ENCODE measurements at regions not wholly inside any gene's neighbourhood (a gene's known extent, or its start where the extent isn't known, plus 50 kb on each side); places are given as distances from the start of the nearest gene placed in this dataset.
"Not testable (repeated sequence)": the region's sequence is repeated elsewhere in the genome, so short reads cannot be mapped to it uniquely, and the experiment has no call there.

DNA sequence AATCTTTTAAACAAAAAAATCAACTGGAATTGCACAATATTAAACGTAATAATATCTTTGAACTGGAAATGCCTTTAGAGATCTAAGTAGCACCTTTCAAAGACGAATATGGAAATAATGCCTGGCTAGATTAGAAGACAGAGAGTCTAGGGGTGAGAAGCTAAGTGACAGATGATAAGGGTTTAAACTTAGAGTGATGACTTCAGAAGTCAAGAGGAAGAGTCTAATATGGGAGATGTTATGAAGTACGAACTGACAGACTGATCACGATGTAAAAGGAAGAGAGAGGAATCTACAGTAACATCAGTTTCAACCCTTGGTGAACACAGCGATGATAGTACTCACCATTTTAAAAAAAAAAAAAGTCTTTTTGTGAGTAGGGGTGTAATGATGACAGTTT lies 57.9 kb downstream of the HINT1 start:
- no peak for DNase-seq

DNA sequence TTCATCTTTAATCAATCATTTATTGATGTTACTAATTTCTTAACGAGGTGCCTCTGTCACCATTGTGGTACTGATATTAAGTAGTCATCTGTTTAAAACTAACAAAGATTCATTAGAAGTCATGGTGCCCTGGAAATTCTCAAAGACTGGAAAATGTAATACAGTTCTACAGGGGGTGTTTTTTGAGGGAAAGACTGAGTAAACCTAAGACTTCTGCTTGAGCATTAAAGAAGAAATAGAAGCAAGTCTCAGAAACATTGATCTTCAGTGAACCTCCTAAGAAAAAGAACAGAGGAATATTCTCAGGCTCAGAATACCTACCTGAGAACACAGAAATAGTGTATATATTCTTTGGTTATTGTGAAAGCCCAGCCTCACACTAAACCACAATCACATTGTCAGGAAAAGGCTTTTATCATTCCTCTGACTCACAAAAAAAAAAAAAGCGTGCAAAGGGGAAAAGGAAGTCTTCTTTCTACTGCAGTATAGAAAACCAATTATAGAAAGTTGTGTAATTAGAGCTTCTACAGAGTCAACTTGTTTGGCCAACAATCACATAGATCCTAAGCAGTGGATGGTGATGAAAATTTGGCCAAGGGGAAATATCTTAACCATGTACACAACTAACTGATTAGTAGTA lies 60.8 kb downstream of the HINT1 start:
- no peak for DNase-seq

DNA sequence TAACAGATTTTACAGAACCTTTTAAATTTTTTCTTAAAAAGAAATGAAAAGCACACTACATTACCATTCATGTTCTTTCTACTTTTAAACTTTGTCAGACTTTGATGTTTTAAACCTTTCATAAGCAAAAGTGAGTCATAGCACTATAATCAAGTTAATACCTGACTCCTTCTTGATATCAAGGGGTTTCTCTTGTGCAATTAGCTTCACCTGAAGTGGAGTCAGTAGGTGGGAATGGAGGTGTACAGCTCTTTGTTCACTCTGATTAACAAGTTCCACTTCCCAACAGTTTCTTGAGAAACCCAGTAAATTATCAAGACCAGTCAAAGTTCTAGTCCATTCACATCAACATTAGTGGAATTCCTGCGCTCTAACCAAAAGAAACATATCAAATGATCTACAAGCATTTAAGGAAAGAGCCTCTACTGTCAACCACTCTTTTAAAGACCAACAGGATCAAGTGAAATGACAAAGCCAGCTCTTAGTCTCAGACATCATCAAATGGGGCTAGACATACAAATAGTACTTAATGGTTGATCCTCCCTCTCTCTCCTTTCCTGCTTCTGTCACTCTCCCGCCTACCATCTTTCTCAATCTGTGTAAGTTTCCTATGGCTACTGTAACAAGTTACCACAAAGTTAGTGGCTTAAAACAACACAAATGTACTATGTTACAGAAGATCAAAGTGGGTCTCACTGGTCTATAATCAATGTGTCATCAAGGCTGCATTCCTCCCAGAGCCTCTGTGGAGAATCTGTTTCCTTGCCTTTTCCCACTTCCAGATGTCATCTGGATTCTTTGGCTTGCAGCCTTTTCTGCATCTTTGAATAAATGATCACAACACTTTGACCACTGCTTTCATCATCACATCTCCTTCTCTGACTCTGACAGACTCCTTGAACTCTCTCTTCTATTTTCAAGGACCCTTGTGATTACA lies 68.0 kb downstream of the HINT1 start:
- no peak for DNase-seq

DNA sequence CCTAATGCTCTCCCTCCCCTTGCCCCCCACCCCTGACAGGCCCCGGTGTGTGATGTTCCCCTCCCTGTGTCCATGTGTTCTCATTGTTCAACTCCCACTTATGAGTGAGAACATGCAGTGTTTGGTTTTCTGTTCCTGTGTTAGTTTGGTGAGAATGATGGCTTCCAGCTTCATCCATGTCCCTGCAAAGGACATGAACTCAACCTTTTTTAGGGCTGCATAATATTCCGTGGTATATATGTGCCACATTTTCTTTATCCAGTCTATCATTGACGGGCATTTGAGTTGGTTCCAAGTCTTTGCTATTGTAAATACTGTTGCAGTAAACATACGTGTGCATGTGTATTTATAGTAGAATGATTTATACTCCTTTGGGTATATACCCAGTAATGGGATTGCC lies 69.5 kb downstream of the HINT1 start:
- DNase-seq: not testable (repeated sequence)

DNA sequence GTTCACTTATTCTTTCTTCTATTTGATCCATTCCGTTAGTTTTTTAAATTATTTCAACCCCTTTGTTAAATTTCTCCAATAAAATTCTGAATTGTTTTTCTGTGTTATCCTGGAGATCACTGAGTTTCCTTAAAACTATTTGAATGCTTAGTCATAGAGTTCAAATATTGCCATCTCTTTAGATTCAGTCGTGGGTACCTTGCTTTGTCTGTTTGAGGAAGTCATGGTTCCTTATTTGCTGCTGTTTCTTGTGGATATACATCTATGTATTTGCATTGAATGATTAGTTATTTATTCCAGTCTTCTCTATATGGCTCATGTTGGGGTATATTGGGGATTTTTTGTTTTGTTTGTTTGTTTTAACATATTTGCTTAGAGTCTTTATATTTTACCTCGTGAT lies 80.6 kb downstream of the HINT1 start:
- DNase-seq: no peak

DNA sequence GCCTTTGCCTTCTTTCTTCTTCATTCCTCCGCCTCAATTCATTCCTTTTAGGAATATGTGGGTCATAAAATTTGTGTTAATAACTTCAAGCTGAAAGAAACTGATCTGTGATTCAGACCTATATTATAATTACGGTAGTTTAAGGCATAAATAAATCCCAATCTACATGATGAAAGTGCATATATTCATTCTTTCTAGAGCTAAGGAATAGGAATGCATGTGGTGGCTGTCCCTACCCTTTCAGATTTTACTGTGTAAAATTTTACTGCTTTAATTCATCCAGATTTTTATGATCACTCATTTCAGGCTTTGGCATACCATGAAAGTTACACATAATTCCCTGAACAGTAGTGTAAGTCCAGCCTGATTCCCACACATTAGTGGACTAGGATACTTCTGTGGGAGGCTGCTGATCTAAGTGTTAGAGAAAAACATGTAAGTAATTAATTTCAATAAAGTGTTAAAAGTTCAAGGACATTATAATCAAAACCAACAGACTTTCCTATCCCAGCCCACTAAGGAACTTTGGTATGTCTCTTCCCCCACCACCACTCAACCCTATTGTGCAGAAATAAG lies 83.1 kb downstream of the HINT1 start:
- DNase-seq: no peak

DNA sequence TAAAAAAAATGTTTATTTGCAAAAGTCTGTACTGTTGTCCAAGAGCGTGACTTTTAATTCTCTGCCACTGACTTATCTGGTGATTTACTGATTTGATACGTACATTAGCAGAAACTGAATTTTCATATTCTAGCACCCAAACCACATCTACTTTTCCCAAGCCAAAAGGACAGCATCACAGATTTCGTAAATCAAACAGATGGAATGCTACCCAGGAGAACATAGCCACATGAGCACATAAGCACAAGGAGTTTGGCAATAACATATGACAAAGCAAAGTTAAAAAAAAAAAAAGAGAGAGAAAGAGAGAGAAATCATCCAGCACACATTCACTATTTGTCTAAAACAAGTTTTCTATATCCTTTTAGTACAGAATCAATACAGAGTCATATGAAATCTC lies 83.7 kb downstream of the HINT1 start:
- DNase-seq: no peak

DNA sequence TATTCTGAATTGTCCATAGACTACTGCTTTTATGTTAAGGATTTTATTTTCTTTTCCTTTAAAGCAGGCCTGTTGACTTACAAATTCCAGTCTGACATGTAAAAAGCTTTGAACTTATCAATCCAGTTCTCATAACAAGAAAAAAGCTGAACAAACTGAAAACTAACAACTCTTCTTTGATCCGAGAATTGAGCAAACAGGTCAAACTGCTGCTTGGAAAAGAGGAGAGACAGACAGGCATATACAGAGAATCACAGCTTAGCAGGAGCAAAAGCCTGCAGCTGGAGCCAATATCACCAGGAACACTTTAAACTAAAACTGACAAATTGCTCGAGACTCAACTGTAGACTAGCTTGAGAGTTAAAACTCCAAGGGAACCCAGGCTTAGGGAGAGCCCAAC lies 85.8 kb downstream of the HINT1 start:
- no peak for DNase-seq

DNA sequence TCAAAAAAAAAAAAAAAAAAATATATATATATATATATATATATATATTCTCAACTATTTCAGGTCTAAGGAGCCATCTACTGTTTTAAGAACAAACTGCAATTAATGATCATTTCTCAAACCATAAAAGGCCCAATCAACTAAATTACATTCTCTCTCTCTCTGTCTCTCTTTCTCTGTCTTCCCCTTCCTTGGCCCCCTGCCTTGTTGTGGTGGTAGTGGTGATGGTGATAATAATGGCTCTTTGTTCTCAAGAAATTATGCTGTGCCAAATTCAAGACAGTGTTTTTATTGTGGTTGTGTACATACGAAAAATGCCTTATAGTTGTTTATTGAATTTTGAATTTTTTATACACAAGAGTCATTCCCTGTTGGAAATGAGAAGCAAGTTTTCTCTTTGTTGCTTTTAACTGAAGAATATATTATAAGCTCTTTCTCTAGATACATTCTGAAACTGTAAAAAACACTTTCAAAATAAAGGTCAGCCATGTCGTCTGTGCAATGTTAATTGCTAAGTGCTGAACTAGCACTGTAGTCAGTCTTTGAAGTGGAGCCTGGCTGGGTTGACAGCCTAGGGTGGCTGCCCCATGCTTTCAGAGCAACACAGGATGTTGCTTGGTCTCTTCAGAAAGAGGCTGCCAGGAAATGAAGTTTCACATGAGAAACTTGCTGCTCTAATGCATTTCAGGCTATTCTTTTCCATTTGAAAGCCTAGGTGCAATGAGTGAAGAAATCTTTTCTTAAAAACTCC lies 96.0 kb downstream of the HINT1 start:
- peak; percentile 71 for DNase-seq

DNA sequence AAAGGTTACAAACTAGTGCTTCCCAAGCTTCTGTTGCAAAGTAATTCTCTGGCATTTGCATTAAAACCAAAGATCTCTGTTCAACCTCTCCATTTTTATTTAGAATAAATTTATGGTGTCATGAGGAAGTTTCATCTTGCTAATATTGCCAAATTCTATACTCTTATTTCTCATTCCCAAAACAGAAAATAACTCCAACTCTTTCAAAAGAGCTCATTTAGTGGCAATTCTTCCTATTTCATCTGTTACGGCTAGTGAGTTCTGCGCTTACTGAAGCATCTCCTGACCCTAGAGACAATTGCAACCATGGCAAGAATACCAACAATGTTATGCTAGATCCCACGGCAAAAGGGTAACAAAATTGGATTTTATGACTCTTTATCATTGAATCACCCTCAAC lies 97.0 kb downstream of the HINT1 start:
- DNase-seq: no peak

DNA sequence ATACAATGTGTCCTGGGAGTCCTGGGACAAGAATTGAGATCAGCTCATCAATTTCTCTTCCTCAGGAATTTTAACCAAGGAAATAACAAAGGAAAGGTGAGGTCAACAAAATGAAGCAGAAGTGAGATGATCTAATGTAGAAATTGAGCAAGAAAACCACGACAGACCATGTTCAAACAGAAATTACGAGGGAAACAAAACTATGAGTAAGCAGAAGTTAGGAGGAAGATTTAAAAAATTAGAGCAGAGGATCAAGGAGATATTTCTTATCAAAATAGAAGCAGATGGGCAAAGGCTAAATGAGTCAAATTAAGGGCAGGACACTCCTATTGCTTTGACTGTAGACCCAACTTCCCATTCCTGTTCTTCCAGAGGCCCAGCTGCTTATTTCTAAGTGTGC lies 97.4 kb downstream of the HINT1 start:
- DNase-seq: no peak

DNA sequence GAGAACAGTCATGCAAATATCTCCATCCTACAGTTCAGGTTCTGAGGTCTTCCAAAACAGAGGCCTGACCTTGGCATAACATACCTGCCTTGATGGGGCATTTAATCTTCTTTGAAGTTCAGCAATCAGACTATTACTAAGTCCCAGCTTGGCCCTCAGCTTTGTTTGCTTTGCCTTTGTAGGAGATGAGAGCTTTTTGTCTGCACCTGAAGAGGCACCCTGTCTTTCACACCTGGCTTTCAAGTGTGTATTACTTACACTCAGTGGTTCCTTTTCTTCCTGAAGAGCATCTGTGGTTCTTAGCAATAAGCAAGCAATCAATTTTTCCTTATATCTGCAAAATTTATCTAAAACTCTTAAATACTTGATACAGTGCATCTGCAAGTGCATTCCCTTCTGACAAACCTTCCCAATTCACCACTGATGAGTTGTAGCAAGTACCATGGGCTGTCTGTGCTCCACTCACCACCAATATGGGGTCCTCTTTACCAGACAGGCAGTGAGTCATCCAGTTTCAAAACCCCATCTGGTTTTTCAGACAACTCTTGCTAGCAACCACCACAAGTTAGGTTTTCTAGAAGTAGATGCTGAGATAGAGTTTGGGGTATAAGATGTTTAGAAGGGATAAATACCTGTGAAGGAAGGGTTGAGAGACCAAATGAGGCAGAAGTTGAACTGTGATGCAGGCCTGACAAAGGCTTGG lies 100.2 kb downstream of the HINT1 start:
- no peak for DNase-seq

DNA sequence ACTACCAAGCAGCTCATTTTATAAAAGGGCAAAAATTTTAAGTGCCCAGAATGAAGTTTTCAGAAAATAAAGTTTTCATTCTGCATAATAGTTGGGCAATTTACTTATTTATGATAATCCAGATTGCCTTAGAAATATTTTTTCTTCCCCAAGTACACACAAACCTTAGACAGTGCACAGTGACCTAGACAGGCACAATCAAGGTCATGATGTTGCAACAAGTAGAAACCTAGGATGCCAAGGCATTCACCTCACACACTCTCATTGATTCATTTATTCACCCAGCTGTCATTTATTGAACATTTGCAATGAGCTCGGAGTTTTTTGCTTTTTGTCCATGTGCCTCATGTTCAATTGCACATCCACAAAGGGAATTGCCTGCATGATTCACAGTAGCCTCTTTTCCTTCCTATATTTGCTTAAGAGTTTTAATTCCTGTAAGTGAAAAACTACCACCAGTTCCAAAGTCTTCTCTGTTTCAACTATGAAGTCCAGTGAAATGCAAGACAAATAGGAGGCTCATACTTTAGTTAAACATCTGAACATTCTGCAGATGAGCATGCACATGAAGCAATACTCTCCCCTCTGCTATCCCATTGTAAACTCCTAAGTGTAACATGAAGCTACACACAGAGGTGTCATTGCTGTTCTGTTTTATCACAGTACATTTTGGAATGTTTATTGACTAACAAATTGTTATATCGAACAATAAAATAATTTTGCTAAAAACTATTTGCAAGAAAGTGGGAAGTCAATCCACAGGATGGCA lies 122.9 kb downstream of the HINT1 start:
- DNase-seq: no peak

DNA sequence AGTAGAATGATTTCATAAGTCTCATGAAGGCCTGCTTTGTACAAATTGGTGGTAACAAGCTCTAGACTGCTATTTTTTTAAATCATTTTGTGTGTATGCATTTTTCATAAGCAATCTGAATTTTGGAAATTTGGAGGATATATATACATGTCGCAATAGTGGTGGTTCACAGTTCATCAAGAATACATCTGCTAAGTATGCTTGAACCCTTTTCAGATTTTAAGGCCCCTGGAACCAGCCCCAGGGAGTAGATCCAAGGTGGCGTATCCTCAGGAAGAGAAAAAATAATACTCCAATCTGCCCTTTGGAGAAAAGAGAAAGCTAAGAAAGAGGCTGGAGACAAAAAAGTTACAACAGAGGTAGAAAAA lies 141.6 kb downstream of the HINT1 start:
- DNase-seq: no peak

DNA sequence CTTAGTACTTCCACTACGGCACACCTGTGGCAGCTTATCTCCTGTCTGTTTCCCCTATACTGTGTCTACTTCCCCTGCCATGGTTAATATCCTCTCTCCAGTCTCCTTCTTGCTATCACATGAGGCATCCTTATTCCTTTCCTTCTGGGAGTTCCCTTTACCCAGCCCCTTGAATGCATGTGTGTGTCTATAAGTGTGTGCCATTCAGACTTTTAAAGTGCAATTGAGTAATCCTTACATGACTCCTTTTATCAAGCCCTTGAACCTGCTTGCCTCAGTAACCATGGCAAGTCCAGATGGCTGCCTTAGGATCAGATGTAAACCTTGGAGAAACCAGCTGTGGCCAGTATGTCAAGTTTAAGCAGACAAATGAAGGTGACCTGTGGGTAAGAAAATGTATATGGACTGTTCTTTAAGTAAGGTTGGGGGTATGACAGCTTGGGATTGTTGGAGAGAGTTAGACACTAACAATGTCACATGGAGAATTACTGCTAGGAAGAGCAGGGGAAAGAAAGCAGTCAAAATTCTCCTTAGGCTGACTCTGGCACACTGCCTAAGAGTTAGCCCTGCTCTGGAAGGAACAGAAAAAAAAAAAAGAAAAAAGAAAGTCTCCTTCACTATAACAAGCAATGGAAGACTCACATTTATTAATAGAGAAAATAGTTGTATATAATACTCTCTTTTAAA lies 142.1 kb downstream of the HINT1 start:
- DNase-seq: no peak

DNA sequence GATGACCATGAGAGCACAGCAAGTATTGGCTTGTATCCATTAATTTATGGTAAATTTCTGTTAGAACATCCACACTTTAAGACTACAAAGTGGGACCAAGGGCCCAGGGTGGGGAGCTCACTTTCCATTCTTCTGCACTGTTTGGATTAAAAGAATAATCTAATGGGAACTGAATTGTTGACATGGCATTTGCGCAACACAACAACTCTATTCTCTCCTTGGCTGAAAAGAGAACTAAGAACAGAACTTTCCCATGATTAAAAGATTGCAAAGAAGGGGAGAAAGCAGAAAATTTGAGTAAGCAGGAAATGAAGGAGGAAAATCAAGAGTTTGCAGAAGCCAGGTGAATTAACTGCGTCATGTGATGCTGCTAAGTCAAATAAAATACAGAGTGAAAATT lies 143.4 kb downstream of the HINT1 start:
- no peak for DNase-seq

DNA sequence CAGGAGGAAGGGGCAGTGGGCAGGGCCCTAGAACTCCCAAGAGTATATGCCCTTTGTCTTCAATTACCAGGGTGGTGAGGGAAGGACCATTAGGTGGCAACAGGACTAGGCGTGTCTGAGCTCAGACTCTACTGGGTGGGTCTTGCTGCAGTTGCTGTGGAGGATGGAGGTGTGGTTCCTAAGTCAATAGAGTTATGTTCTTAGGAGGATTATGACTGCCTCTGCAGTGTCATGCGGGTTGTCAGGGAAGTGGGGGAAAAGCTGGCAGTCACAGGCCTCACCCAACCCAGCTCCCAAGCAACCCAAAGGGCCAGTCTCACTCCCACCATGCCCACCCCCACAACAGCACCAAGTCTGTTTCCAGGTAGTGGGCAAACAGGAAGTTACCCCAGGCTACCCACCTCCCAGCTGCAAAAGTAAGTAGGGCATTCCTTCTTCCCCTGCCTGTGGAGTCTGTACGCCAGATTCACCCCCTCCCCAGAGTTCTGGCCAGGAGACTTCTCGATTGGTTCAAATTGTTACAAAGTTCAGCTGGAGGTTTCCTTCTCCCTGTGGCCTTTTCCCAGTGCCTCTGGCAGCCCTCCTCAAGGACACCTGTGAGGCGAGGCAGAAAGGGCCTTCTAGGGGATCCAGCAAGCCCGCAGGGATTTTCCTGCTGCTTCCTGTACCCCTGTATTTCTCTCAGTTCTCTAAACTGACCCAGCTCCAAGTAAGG lies 145.3 kb downstream of the HINT1 start:
- DNase-seq: no peak

DNA sequence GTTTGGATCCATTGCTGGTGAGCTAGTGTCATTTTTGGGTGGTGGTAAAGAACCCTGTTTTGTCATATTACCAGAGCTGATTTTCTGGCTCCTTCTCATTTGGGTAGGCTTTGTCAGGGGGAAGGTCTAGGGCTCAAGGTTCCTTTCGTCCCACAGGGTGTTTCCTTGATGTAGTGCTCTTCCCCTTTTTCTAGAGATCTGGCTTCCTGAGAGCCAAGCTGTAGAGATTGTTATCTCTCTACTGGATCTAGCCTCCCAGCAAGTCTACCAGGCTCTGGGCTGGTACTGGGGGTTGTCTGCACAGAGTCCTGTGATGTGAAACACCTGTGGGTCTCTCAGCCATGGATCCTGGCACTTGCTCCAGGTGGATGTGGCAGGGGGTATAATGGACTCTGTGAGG lies 145.9 kb downstream of the HINT1 start:
- no peak for DNase-seq

DNA sequence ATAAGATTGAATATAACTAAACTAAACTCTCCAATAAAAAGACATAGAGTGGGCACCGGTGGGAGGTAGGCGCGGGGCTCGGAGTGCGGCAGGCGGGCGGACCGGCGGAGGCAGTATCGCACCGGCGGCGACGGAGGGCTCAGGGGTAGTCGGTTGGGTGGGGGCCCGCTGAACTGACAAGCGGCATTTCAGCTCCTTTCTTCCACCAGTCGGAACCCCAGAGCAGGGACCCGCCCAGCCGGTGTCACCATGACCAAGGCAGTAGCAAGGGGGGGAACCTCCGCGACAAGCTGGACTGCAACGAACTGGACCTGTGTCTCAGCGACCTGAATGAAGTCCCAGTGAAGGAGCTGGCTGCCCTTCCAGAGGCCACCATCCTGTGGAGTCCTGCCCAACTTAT lies 156.7 kb downstream of the HINT1 start:
- no peak for DNase-seq

DNA sequence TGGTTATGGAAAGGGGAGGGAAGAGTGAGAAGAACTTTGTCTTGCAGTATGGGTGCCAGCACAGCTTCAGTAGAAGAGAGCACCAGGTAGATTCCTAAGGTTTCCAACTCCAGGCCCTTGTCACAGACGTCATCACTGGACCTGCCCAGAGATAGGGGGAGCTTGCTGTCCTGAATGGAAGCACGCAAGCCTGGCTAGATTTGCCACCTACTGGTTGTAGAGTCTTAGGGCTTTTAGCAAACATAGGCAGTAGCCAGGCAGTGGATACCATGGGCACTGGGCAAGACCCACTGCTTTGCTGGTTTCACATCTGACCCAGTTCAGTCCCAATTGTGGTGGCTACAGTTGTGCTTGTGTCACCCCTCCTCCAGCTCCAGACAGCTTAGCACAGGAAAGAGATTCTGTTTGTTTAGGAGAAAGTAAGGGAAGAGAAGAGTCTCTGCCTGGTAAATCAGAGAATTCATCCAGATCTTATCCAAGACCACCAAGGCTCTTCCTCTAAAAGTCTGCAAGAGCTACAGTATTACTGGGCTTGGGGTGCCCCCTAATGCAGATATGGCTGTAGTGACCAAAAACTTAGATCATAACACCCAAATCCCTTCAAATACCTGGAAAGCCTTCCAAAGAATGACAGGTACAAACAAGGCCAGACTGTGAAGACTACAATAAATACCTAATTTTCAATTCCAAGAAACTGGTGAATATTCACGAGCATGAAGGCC lies 158.9 kb downstream of the HINT1 start:
- no peak for DNase-seq
